Muscle of arm (tissue), 1 donor: ENCODE measurements at regions not wholly inside any gene's neighbourhood (a gene's known extent, or its start where the extent isn't known, plus 50 kb on each side); places are given as distances from the start of the nearest gene placed in this dataset.
"Not testable (repeated sequence)": the region's sequence is repeated elsewhere in the genome, so short reads cannot be mapped to it uniquely, and the experiment has no call there.

ENCODE experiments used
- DNase-seq: peaks from one replicate; pipeline ENCODE4 v3.0.0-alpha.2; 2013

DNA sequence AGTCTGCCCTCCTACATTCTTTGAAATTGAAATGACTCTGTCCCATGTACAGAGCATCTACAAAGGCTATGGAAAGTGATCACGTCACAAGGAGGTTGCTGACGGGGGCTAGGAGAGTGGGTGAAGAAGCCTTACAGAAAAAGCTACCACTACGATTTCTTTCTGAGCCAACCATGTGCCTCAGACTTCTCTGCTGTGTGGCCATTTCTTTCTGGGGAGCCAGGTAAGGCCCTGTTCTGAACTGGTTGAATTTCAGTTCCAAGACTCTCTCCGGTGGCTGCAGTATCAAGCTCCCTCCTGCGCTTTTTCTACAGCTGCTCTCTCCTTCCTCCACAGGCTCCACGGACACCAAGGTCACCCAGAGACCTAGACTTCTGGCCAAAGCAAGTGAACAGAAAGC, 112.5 kb upstream of the PRSS1 start:
- DNase-seq: no peak

DNA sequence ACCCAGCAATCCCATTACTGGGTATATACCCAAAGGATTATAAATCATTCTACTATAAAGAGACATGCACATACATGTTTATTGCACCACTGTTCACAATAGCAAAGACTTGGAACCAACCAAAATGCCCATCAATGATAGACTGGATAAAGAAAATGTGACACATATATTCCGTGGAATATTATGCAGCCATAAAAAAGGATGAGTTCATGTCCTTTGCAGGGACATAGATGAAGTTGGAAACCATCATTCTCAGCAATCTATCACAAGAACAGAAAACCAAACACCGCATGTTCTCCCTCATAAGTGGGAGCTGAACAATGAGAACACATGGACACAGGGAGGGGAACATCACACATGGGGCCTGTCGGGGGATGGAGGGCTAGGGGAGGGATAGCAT, 113.2 kb upstream of the PRSS1 start:
- not testable (repeated sequence) for DNase-seq

DNA sequence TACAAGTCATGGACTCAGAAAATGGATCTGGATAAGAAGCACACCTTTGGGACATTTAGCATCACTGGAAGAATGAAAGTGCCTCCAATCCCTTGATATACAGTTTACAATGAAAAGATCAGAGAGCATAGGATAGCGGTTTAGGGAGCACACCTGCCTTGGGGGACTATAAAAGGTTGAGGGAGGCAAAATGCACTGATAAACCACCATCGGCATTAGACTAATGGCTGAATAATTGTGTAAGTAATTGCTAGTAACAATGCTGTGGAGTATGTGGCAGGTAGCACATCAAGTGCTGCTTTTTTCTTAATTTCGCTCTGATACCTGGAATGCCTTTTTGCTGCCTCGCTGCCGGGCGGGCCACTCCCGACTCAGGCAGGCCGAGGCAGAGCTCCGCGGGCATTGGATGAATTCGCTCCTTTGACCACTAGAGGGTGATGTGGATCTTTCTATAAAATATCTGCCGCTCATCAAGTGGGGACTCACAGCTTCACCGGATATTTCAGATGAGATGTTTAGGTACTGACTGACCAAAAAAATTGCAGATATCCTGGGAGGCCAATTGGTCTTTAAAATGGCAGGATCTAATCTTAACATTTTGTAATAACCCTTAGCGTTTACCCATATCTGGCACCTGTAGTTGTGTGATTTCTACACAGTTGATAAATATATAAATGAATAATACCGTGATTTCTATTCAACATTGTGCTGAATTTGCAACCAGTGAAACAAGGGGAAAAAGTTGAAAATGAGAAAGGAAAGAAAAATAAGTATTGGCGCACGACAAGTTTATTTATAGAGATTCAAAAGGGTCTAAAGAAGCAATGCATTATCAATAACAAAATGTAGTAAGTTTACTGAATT, 116.8 kb upstream of the PRSS1 start:
- peak; percentile 49 for DNase-seq

DNA sequence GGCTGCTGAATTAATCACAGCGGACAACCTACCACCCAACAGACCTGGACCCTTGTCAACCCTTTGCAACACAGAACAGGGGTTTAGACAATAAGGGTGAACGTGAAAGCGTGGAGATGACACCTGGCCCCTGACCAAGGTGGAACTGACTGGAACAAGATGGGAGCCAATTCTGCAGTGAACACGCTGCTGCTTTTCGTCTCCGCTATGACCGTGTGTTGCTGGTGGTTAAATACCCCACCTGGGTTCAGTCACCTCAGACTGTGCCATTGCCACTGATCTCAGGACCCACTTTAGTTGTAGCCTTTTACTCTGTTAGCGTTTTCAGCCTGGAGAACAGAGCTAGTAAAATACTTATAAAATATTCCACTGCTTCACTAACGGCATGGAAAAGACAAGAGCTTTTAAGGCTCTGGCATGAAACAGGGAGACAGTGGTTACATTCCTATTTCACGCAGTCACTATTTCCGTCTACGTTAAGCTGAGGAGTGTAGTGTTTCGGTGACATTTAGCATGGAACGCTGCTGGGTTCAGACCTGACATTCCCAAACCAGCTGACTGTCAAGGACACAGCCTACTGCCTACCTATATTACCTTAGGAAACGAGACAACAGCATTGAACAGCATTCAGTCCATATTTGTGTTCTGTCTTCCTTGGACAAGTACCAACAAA, 119.5 kb upstream of the PRSS1 start:
- peak; percentile 6 for DNase-seq

DNA sequence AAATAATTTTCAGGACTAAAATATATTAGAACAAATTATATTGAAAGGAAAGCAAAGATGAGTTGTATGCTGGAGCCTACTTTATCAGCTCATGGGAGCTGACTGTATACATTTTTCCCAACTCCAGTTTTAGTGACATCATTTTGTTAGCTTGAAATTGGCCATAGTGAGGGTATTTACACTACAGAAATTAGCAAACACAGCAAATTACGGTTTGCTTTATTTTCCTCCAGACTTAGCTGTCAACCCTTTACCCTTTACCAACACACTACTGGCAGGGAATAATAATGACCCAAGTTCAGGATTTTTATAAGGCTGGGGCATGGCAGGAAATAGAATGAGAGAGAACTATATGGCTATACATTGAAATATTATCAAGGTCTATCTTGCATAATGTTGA, 120.3 kb upstream of the PRSS1 start:
- DNase-seq: no peak

DNA sequence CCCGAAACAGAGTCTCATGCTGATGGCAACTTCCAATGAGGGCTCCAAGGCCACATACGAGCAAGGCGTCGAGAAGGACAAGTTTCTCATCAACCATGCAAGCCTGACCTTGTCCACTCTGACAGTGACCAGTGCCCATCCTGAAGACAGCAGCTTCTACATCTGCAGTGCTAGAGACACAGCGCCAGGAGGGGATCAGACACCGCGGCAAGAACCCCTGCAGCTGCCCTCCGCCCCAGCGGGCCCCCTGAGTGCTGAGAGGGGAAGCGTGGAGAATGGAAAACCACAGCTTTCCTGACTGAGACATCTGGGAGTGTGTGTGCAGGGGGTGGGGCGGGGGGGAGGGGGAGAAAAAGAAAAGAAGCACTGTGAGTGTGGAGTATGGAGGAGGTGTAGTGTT, 122.0 kb upstream of the PRSS1 start:
- DNase-seq: not testable (repeated sequence)

DNA sequence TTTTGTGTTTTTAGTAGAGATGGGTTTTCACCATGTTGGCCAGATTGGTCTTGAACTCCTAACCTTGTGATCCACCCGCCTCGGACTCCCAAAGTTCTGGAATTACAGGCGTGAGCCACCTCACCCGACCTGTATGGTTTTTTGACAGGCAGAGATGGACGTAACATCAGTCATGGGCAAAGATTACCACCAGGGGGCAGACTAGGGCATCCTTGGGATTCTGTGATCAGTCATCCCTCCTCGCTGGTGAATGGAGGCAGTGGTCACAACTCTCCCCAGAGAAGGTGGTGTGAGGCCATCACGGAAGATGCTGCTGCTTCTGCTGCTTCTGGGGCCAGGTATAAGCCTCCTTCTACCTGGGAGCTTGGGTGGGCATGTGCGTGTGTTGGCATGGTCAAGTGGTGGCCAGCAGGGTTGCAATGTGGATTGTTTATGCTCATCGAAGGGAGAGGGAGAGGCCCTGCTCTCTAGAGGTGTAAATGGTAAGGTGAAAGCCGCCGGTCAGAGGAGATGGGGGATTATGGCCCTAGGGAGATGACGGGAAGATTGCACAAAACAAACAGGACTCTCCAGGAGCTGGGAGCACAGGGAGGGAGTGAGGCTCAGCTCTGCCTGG, 122.7 kb upstream of the PRSS1 start:
- DNase-seq: peak; percentile 6

DNA sequence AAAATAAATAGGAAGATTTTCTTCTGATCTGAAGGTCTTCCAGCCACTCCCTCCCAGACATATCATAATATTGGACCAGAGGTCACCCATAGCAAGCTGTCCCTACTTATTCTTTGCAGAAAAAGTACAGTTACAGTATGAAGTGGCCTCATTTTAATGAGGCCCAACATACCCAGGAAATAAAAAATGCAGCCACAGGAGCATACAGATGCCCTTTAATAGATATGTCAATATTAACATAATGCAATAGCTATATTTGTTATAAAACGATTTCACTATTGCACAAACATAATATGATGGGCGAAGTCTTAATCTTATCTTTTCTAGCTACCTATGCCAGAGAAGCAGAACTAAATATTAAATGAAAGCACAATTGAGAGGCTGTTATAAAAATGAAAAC, 124.1 kb upstream of the PRSS1 start:
- not testable (repeated sequence) for DNase-seq

DNA sequence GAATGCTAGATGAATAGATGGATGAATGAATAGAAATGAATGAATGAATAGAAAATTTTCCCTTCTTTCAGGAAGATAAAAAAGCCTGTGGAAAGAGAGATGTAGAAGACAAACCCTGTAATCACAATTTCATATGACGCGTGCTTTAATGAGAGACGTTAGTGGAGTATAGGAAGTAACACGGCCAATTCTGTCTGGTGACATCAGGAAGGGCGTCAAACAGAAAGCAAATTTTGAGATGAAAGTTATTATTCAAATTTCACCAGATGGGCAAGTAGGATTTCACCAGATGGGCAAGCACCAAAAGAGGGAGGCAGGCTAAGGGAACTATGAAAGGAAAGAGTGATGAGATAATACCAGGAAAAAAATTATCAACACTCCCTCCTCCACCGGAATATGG, 128.9 kb upstream of the PRSS1 start:
- DNase-seq: no peak

DNA sequence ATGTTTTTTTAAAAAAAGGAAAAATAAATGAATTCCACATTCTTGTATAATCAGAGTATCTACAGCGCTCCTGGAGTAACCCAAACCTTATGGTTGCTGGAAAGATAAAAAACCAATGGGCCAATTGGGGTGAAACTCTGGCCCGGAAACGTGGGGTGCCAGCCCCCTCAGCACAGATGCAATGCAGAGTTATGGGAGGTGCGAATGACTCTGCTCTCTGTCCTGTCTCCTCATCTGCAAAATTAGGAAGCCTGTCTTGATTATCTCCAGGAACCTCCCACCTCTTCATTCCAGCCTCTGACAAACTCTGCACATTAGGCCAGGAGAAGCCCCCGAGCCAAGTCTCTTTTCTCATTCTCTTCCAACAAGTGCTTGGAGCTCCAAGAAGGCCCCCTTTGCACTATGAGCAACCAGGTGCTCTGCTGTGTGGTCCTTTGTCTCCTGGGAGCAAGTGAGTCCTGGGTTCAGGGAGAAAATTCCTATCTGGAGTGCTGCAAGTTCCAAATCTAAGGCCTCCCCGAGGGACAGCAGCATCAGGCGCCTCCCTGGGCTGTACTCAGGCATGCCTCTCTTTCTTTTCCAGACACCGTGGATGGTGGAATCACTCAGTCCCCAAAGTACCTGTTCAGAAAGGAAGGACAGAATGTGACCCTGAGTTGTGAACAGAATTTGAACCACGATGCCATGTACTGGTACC, 130.5 kb upstream of the PRSS1 start:
- no peak for DNase-seq

DNA sequence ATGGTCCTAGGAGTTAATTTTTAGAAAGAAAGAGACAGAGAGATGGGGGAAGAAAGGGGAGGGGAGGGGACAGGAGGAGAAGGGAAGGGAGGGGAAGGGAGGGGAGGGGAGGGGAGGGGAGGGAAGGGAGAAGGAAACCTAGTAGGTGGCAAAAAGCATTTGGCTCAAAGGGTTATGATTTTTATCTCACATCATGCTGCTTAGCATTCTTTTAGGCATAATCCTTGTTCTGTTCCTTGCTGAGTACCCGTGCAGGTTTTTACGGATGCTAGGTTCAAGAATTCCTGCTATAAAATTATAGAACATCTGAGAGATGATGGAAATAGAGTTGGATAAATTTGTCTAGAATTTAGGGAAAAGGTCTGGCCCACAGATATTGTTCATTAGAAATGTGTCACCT, 132.4 kb upstream of the PRSS1 start:
- no peak for DNase-seq

DNA sequence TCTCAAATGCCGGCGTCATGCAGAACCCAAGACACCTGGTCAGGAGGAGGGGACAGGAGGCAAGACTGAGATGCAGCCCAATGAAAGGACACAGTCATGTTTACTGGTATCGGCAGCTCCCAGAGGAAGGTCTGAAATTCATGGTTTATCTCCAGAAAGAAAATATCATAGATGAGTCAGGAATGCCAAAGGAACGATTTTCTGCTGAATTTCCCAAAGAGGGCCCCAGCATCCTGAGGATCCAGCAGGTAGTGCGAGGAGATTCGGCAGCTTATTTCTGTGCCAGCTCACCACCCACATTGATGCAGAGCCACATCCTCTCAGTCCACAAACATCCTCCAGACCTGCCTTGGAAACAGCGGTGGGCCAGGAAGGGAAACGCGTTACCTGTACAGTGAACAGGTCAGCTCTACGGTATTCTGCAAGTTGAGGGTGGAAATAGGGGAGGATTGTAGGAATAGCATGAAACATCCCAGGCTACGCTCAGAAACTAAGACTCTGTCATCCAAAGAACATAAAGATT, 133.1 kb upstream of the PRSS1 start:
- no peak for DNase-seq

DNA sequence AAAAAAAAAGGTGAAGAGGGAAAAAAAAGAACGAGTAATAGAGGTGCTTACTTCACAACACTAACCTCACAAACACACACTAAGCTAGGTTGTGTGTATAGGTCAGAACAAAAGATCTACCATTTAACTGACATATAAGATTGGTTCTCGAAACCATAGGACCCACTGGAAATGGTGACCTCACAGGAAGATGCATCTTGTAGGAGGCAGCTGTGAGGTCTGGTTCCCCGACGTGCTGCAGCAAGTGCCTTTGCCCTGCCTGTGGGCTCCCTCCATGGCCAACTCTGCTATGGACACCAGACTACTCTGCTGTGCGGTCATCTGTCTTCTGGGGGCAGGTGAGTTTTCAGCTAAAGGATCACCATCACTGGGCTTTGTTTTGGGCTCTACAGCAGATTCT, 133.8 kb upstream of the PRSS1 start:
- DNase-seq: no peak

DNA sequence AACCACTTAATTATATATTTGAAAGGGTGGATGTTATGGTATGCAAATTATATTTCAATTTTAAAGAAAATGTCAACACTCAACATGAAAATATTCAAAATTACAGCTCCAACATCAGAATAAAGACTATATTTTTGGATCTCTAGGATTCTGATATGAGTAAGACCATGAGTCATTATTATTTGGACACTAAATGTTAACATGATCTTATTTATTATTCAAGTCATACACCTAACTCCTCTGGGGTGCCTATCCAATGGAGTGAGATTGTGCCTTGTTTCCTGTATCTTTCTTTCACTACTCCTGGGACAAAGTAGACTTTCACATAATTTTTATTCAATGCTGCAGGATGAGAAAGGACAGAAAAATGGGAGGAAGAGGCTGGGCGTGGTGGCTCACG, 135.2 kb upstream of the PRSS1 start:
- DNase-seq: no peak

DNA sequence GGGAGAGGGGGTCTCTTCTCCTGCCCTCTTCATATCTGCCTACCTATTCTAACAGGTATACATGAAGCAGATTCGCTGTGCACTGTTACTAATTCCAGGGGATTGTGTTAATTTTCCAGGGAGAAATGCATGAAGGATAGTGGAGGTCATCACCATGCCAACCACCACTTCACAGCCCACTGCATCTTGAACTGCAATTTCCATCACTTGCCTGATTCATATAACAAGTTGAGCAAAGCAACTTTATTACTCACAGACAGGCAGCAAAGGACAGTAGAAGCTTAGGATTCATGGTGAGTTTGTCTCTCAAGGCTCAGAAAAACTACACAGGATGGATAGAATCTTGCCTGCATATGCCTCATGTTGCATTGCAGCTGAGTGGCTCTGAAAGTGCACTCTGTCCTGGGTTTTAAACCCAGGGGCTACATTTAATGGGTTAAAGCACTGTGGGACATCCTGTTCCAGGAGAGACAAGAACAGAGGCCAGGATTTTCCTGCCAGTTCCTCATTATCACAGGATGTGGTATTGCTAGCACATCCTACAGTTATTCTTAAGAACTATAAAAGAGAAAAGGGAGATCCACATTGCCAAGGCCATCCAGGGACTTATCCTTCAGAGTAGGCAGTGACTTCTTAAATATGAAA, 136.9 kb upstream of the PRSS1 start:
- no peak for DNase-seq

DNA sequence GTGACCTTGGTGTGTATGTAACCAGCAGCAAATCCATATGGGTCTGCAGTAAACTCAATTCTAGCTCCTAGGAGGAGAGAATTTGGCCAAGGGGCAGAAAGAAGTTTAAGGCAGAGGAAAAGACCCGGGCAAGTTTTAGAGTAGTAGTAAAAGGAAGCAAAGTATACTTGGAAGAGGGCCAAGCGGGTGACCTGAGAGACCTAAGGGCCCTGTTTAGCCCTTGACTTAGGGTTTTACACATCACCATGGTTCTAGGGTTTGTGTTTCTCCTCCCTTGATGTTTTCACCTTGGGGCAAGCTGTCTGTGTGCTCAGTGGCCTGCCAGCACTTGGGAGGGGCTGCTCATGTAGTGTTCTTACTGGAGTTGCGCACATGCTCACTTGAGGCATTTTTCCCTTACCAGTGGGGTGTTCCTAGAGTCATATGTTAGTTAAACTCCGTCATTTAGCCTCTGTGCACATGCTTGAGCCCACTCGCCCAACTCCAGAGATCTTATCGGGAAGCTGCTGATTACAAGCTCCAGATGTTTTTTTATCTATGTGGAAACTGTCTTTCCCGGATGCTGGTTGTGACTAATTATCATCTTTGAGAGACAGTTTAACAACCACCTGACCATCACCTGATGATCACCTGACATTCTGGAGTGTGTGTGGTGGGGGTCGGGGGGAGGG, 137.6 kb upstream of the PRSS1 start:
- DNase-seq: no peak

DNA sequence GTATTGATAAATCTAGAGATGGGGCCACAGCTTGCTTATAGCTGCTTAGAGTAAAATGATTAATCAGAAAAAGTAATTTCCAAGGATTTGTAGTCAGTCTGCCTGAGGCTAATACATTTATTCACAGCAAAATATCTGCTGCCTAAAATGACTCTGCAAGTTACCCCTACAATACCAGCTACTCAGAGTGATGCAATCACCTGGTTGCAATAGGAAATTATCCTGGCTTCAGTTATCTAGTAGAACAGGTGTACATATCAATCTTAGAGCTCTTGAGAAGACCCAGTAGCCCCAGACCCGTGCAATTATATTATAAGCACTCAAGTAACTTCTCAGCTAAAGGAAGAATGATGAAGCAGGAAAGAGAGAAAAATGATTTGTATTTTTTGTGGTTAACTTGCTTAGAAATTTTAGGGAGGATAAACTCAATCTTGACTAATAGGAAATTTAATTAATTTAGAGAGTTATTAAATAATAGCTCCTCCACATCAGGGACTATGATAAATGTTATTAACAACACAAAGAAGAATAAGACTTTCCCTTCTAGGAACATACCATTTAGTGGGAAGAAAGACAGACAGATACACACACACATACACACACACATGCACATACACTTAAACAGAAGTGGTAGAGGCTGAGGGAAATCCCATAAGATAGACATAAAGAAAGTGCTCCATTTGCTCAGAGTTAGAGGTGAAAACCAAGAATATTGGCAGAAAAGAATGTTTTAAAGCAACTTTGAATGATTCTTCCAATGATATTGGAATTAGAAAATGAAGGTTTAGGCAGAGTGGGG, 140.4 kb upstream of the PRSS1 start:
- DNase-seq: no peak

DNA sequence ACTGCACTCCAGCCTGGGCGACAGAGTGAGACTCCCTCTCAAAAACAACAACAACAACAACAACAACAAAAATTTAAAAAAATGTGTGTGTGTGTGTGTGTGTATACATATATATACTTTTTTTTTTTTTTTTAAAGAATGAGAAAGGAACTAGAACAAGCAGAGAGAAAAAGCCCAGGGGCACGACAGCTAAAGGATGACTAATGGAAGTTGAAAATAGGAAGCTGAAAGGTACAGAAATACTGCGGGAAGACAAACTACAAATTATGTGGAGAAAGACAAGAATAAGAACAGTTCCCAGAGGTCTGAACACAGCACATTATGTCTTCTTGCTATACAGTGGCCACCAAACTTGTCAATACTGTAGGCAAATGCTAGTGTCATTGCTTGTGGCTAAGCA, 141.9 kb upstream of the PRSS1 start:
- DNase-seq: no peak

DNA sequence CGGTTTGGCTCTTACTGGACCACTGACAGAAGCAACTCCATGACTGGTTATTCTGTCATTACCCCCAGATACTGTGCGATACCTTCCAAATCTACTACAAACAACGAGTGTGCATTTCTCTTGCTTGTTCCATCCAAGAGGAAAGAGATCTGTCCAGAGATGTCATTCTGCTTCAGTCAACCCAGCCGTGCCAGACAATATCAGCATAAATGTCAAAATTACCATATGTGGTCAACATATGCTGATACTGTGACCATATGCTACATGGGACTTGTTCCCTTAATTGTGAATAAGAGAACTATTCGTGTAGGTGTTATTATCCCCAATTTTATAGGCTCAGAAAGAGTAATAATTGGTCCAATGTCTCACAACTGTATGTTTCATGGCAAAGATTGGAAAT, 143.2 kb upstream of the PRSS1 start:
- no peak for DNase-seq

DNA sequence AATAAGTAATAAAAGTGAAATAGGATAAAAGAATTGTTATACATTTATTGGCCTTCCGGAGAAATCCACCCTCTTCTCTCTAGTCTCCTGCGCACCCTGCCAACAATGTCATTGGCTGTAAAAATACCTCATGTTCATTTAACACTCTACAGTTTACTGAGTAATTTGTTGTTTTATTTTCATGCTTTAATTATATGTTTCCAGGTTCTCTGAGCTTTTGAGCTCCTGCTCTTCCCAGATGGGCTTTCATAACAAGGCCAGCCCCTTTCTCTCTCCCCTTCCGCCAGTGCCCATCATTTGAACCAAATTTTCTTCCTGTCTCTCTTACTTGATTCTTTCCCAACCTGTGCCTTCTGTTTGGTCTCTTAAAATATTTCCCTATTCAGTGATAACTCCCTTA, 144.6 kb upstream of the PRSS1 start:
- DNase-seq: no peak
